GM12865 (cell line): ENCODE measurements at regions not wholly inside any gene's neighbourhood (a gene's known extent, or its start where the extent isn't known, plus 50 kb on each side); places are given as distances from the start of the nearest gene placed in this dataset.
A peak's percentile ranks its signal among the peaks of the same experiment; 100 is the strongest.

Experiments used
- DNase-seq: peaks from one replicate; pipeline ENCODE4 v3.0.0; 2010; ENCODE audit warnings: low read depth
- H3K4me3 ChIP-seq: 2 replicates; pipeline ENCODE4 v1.5.1; 2011; ENCODE audit warnings: mild to moderate bottlenecking, low read depth, low read length, control low read depth
- TF ChIP-seq, protein P1 (sequence below): IDR thresholded peaks from 2 replicates; pipeline ENCODE4 v1.5.1; 2011; ENCODE audit warnings: low read length, control low read depth, low read depth, inconsistent platforms; ENCODE audit not compliant: insufficient read depth; ENCODE audit errors: missing control alignments

DNA sequence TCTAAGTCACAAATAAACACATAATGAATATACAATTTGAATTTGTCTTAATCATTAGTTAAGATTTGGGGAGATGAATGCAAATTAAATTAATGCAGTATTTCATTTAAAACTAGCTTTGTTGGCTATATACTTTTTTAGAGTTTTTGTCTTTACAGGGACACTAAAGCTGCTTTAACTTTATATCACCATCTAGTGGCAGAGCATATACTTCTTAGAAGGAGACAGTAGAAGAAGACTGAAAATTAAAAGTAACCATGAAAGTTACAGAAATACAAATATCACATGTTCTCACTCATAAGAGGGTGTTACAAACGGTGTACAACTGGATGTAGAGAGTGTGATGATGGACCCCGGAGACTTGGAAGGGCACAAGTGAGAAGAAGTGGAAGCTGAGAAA is 268.3 kb upstream of the NETO1 start:
- DNase-seq = no peak
- TF ChIP-seq, protein P1, sequence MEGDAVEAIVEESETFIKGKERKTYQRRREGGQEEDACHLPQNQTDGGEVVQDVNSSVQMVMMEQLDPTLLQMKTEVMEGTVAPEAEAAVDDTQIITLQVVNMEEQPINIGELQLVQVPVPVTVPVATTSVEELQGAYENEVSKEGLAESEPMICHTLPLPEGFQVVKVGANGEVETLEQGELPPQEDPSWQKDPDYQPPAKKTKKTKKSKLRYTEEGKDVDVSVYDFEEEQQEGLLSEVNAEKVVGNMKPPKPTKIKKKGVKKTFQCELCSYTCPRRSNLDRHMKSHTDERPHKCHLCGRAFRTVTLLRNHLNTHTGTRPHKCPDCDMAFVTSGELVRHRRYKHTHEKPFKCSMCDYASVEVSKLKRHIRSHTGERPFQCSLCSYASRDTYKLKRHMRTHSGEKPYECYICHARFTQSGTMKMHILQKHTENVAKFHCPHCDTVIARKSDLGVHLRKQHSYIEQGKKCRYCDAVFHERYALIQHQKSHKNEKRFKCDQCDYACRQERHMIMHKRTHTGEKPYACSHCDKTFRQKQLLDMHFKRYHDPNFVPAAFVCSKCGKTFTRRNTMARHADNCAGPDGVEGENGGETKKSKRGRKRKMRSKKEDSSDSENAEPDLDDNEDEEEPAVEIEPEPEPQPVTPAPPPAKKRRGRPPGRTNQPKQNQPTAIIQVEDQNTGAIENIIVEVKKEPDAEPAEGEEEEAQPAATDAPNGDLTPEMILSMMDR = no peak
- no peak overlapping the region for H3K4me3 ChIP-seq

DNA sequence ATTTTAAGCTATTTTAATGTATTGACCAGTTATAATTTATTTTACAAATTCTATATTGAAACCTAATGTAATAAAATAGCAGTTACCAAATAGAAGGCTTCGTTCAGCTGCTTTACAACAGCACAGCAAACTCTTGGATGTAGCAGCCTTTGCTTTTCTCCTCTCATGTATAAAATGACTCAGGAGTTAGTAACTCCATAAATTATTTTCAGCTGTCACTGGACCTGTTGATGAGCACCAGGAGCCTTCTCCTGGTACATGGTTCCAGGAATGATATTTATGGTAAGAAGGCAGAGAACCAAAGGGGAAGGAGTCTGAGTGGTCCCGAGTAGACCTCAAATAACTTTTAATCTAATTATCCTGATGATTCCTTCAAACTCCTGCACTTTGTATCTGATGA is 256.4 kb upstream of the NETO1 start:
- no peak overlapping the region for H3K4me3 ChIP-seq
- TF ChIP-seq, protein P1 = no peak
- no peak for DNase-seq

DNA sequence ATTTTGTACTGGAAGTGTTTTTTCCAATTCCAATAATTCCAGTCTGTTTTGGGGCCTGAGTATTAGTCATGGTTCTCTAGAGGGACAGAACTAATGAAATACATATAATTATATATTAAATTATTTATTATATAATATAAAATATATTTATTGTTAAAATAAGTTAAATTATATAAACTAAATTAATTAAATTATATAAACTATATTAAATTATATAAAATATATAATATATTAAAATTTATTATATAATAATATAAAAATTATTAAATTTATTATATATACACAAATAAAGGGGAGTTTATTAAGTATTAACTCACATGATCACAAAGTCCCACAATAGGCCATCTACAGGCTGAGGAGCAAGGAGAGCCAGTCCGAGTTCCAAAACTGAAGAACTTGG is 253.4 kb upstream of the NETO1 start:
- TF ChIP-seq, protein P1 = no peak
- DNase-seq = no peak
- no peak overlapping the region for H3K4me3 ChIP-seq

DNA sequence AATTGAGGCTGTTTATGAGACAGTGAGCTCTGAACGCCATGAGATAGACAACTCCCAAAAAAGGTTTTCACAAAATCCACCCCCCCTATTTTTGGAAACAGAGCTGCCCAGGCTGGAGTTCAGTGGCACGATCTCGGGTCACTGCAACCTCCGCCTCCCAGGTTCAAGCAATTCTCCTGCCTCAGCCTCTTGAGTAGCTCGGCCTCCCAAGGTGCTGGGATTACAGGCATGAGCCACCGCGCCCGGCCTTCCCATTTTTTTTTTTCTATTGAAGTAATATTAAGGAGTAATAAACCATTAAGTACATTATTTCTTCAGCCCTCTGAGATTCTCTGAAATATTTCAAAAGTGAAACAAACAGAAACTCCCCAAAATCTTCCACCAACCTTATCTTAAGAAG is 252.8 kb upstream of the NETO1 start:
- no peak overlapping the region for H3K4me3 ChIP-seq
- DNase-seq = no peak
- TF ChIP-seq, protein P1 = no peak

DNA sequence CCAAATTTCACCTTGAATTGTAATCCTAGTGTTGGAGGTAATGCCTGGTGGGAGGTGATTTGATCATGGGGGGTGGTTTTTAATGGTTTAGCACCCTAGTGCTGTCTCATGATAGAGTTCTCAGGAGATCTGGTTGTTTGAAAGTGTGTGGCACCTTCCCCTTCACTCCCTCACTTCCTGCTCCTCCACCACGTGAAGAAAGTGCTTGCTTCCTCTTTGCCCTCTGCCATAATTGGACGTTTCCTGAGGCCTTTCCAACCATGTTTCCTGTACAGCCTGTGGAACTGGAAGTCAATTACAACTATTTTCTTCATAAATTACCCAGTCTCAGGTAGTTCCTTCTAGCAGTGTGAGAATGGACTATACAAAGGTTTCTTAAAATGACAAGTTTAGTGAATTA is 251.8 kb upstream of the NETO1 start:
- TF ChIP-seq, protein P1 = no peak
- no peak for DNase-seq
- H3K4me3 ChIP-seq = no peak overlapping the region

DNA sequence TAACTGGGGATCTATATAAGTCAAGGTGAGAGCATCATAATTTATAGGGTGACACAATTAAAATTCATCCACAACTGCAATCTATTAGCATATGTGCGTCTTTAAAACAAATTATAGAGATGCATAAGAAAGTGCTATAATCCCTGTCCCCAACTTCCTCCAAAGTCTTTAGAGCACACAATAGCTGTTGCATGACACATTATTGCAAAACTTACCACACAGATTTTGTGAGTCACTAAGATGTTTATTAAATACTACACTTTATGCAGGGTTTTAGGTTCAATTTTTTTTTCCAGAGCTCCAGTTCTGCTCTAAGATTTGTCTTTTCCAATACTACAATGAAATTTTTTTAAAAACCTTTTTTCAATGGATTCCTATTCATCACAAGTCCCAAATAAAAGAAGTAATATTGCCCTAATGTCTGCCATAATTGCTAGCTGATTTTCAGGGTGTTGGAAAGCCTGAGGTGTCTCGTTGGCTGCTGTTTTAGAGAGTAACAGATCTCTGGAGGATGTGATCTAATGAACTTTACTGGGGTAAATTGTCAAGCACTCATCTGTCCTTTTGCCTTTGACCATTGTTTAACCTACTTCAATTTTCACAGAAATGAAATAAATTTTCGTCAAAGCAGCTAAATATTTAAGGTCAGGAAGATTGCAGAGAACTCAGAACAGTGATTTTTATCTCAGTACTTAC is 250.5 kb upstream of the NETO1 start:
- TF ChIP-seq, protein P1 = no peak
- H3K4me3 ChIP-seq = no peak overlapping the region
- no peak for DNase-seq

DNA sequence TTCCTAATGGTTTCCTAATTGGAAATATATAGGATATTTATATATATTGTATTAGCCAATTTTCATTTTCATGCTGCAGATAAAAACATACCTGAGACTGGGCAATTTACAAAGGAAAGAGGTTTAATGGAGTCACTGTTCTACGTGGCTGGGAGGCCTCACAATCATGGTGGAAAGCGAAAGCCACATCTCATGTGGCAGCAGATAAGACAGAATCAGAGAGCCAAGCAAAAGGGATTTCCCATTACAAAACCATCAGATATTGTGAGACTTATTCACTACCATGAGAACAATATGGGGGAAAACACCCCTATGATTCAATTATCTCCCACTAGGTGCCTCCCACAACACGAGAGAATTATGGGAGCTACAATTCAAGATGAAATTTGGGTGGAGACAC is 242.5 kb upstream of the NETO1 start:
- H3K4me3 ChIP-seq = no peak overlapping the region
- peak; percentile 3 for DNase-seq

More for the DNA sequence above, 242.5 kb upstream of the NETO1 start:
- TF ChIP-seq, protein P1 = no peak
